GM18520 (cell line): ENCODE measurements at regions not wholly inside any gene's neighbourhood (a gene's known extent, or its start where the extent isn't known, plus 50 kb on each side); places are given as distances from the start of the nearest gene placed in this dataset.
"Not testable (repeated sequence)": the region's sequence is repeated elsewhere in the genome, so short reads cannot be mapped to it uniquely, and the experiment has no call there.

ENCODE experiments used
- ATAC-seq: cut with Tn5 transposase; IDR thresholded peaks from one replicate; pipeline ENCODE4 v1.9.1; 2021; ENCODE audit not compliant: unreplicated experiment

GRCh38 chr13:90846936-90847335, 500.6 kb upstream of the MIR17HG start:
- ATAC-seq: no peak

DNA sequence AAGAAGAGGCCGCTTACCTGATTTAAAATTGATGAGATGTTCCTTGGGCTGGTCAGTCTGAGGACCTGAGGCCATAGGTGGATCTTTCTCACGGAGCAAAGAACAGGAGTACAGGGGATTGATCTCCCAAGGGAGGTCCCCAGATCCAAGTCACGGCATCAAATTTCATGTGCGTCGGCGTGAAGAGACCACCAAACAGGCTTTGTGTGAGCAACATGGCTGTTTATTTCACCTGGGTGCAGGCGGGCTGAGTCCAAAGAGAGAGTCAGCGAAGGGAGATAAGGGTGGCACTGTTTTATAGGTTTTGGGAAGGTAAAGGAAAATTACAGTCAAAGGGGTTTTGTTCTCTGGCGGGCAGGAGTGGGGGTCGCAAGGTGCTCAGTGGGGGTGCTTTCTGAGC, 493.8 kb upstream of the MIR17HG start:
- not testable (repeated sequence) for ATAC-seq

- no peak for ATAC-seq
These were observed 489.6 kb upstream of the MIR17HG start for GRCh38 chr13:90857921-90858320.

GRCh38 chr13:90866006-90866405, 481.5 kb upstream of the MIR17HG start:
- ATAC-seq: no peak

- ATAC-seq: peak; percentile 90
These were observed 480.2 kb upstream of the MIR17HG start for GRCh38 chr13:90867336-90867683.

DNA sequence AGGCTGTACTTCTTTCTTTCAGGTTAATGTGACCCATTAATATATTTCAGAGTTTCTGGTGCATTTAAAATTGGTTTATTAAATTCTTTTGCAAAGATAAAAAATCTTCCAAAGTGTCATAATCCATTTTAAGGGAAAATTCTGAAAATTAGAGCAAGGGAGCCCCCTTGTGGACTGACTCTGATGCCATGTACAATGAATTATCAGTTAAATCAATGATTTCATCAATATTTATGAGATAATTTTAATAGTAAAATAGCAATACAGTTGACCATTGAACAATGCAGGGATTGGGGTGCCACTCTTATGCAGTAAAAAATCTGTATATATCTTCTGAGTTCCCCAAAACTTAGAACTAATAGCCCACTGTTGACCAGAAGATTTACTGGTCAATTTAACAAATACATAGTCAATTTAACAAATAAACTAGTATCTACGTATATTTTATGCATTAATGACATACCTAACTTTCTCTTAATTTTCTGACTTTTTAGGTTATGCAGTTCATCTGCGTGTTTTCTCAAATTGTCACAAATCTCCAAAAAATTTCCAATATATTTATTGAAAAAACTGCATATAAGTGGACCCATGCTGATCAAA, 479.1 kb upstream of the MIR17HG start:
- no peak for ATAC-seq

GRCh38 chr13:90869580-90869979, 477.9 kb upstream of the MIR17HG start:
- no peak for ATAC-seq

- no peak for ATAC-seq
These were observed 474.9 kb upstream of the MIR17HG start for GRCh38 chr13:90872491-90873025.

DNA sequence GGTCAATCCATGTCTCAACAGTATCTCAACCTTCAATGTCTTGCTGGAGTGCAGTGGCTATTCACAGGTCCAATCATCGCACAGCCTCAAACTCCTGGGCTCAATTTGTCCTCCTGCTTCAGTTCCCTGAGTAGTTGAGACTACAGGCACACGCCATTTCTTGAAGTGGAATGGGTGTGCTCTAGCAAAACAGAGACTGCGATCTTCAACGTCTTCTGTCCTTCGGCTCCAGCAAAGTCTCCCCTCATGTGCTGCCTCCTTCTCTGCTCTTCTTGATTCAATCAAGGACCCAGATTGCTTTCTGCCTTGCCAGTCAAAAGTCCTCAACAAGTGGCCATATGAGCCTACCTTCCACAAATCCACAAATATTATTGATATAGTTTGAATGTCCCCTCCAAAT, 466.7 kb upstream of the MIR17HG start:
- no peak for ATAC-seq

DNA sequence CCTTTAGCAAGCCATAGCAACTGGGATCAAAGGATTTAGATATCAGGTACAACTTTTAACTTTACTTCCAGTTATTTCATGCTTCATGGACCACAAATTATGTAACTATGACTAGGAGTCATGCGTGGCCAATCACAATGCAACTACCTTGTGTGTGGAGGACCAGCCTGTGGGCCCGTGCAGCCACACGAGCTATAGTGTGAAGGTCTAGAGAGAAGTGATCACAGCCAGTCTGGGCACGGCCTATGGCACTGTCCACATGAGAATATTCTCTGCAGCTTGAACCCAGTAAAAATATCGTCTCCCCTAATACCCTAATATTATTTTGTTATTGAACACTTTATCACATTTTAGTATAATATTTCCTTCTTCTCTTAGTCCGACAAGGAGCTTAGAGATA, 464.9 kb upstream of the MIR17HG start:
- ATAC-seq: no peak

- ATAC-seq: no peak
These were observed 463.9 kb upstream of the MIR17HG start for GRCh38 chr13:90883592-90883991.

- ATAC-seq: no peak
These were observed 463.4 kb upstream of the MIR17HG start for GRCh38 chr13:90884066-90884465.

DNA sequence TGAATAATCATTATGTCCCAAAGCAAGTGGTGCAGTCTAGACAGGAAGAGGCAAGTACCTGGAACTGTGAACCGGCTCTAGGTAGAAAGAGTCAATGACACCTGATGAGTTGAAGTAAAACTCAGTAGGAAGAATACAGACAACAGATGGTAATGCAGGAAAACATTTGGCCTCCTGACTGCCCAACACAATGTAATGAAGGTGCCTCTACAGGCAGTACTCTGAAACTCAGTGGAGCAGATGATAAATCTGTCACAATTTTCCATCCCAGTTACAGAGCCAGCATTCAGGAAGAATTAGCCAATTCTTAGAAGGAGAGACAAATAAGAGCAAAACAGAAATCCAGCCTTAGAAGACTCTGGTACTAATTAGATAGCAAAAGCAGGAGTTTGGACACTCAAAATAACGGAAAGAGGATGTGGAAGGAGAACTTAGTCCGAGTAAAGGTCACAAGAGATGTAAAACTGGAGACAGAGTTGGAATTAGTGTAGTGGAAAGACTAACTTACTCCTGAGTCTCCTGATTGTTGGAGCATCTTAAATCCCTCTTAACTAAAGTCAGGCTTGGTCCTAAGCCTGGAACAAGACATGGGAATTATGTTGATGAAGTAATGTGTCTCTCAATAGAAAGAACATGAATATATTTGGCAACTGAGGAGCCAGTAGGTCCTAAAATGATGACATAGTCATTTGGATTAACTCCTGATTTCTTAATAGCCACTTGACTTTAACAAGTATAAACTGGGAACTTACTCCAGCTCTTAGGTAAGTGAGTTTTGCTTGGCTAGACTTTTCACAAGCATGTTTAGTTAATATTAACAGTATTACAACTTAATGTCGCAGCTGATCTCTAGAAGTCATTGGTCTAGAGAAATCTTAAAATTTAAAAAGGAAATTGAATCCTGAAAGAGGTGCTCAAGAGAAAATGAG, 457.3 kb upstream of the MIR17HG start:
- no peak for ATAC-seq

- ATAC-seq: no peak
These were observed 456.2 kb upstream of the MIR17HG start for GRCh38 chr13:90891329-90891728.

GRCh38 chr13:90893199-90893598, 454.3 kb upstream of the MIR17HG start:
- ATAC-seq: not testable (repeated sequence)

DNA sequence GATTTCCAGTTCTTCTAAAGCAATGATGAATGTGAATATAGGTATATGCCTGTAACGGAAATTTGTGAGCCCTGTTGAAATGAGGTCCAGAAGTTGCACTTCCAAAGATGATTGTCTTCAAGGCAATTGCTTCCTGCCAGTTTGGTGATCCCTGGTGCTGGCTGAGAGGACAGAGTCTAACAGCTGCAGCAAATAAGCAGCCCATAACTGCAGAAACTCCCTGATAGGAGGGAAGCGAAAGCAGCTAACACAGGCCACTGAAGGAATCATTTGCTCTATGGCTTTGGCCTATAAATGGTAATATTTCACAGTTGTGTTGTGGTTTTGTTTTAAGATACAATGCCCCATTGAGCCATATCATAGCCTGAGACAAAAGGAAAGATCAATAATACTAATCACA, 451.5 kb upstream of the MIR17HG start:
- no peak for ATAC-seq

GRCh38 chr13:90898811-90899210, 448.7 kb upstream of the MIR17HG start:
- ATAC-seq: no peak

DNA sequence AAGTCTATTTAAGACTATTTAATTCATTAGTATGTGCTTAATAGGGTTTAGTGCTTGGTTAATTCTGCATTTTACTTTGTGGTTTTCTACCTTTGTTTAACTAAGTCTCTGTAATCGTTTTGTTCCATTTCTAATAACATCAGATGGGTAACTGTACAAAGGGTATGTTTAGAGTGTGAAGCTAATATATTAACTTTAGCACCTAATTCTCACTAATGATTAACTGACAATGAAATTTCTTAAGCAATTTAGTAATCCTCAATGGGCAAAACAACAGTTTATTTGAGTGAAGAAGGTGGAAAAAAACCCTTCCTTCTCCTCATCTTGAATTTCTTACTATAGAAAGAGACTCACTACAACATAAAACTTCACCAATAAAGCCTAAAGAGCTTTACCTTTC, 448.1 kb upstream of the MIR17HG start:
- no peak for ATAC-seq

GRCh38 chr13:90902255-90902654, 445.2 kb upstream of the MIR17HG start:
- ATAC-seq: no peak

DNA sequence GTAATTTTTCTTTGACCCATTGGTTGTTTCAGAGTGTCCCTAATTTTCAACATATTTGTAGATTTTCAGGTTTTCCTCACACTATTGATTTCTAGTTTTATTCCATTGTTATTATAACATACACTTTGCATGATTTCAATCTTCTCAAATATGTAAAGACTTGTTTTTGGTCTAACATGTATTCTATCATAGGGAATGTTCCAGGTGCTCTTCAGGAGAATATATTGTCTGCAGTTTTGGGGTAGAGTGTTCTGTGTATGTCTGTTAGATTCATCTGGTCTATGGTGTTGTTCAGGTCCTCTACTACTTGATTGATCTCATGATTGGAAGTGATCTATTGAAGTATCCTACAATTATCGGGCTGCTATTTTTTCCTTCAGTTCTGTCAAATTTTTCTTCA, 440.9 kb upstream of the MIR17HG start:
- ATAC-seq: no peak

- no peak for ATAC-seq
These were observed 438.7 kb upstream of the MIR17HG start for GRCh38 chr13:90908792-90909191.

DNA sequence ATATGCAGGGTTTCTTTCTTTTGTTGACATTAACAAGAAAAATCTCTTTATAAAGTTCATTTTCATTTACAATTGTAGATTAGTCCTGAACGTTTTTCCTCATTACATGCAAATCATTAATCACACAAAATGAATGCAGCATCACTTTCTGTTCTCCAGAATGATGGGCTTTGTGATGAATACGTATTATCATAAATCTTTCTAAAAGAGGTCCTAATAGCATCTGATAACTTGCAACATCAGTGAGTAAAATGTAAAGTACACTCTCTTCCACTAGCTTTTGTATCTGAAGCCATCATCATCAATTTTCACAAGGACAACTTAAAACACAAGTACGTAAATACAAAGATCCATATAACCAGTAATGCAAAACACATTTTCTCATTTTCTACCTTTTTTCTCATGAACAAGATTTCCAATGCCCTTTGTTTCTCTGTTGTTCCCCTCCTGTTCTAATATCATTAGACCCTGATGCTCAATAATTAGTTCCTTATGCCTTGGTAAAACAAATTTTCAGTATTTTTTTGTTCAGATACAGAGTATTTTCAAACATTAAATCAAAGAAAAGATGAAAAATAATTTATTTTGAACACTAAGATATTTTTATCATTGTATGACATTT, 437.4 kb upstream of the MIR17HG start:
- no peak for ATAC-seq
